SKM-1 (cell line): ENCODE measurements at regions not wholly inside any gene's neighbourhood (a gene's known extent, or its start where the extent isn't known, plus 50 kb on each side); places are given as distances from the start of the nearest gene placed in this dataset.
"Not testable (repeated sequence)": the region's sequence is repeated elsewhere in the genome, so short reads cannot be mapped to it uniquely, and the experiment has no call there.

Source experiments
- DNase-seq: peaks from one replicate; lab custom pipeline; 2025; ENCODE audit not compliant: unreplicated experiment; lab: John Stamatoyannopoulos, UW

- no peak for DNase-seq
Measured at GRCh38 chr4:94141001-94141400, 66.7 kb upstream of the SMARCAD1 start.

DNA sequence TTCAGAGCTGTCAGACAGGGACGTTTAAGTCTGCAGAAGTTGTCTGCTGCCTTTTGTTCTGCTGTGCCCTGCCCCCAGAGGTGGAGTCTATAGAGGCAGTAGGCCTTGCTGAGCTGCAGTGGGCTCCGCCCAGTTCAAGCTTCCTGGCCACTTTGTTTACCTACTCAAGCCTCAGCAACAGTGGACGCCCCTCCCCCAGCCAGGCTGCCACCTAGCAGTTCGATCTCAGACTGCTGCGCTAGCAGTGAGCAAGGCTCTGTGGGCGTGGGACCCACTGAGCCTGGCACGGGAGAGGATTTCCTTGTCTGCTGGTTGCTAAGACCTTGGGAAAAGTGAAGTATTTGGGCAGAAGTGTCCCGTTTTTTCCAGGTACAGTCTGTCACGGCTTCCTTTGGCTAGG is 59.6 kb upstream of the SMARCAD1 start:
- DNase-seq = not testable (repeated sequence)

- DNase-seq = no peak
Measured at GRCh38 chr4:94152466-94152865, 55.2 kb upstream of the SMARCAD1 start.

DNA sequence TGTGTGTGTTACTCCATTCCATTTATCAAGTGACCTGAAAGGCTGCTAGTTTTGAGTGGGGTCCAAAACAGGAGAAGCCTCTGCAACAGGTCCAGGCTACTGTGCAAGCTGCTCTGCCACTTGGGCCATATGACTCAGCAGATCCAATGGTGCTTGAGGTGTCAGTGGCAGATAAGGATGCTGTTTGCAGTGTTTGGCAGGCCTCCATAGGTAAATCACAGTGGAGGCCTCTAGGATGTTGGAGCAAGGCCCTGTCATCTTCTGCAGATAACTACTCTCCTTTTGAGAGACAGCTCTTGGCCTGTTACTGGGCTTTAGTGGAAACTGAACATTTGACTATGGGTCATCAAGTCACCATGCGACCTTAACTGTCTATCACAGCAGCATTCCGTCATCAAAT is 52.3 kb upstream of the SMARCAD1 start:
- DNase-seq = not testable (repeated sequence)

- DNase-seq = no peak
Measured at GRCh38 chr4:94156826-94157225, 50.8 kb upstream of the SMARCAD1 start.
